OCI-LY1 (cell line): ENCODE measurements at regions not wholly inside any gene's neighbourhood (a gene's known extent, or its start where the extent isn't known, plus 50 kb on each side); places are given as distances from the start of the nearest gene placed in this dataset.

Experiments used
- H2AFZ ChIP-seq: fragments of 200-600 bp; sonication (generic), shearing (Covaris generic); 2 replicates; pipeline ENCODE4 v1.6.0; 2014; ENCODE audit warnings: antibody characterized with exemption, mild to moderate bottlenecking, low read length
- H3F3A ChIP-seq: fragments of 200-600 bp; sonication (generic), shearing (Covaris generic); 2 replicates; pipeline ENCODE4 v1.6.0; 2014; ENCODE audit warnings: mild to moderate bottlenecking, antibody characterized with exemption, low read length, moderate library complexity; ENCODE audit not compliant: insufficient read depth
- H3K27ac ChIP-seq: fragments of 200-600 bp; sonication (generic); 2 replicates; pipeline ENCODE4 v1.5.1; 2014; ENCODE audit warnings: low read length, mixed run types, mild to moderate bottlenecking, low read depth; ENCODE audit not compliant: poor library complexity, severe bottlenecking
- H3K27me3 ChIP-seq: fragments of 200-600 bp; sonication (generic); 2 replicates; pipeline ENCODE4 v1.6.0; 2014; ENCODE audit warnings: antibody characterized with exemption, mild to moderate bottlenecking, low read length, moderate library complexity; ENCODE audit not compliant: insufficient read depth
- H3K36me3 ChIP-seq: fragments of 200-600 bp; sonication (generic); 2 replicates; pipeline ENCODE4 v1.6.1; 2014; ENCODE audit warnings: mild to moderate bottlenecking, antibody characterized with exemption, low read length, moderate library complexity, mixed read lengths; ENCODE audit not compliant: insufficient read depth
- H3K4me1 ChIP-seq: fragments of 200-600 bp; sonication (generic); 2 replicates; pipeline ENCODE4 v1.5.1; 2014; ENCODE audit warnings: mild to moderate bottlenecking, low read length, moderate library complexity; ENCODE audit not compliant: insufficient read depth, severe bottlenecking
- H3K4me2 ChIP-seq: fragments of 200-600 bp; sonication (generic), shearing (Covaris generic); 2 replicates; pipeline ENCODE4 v1.6.1; 2014; ENCODE audit warnings: low read length
- H3K4me3 ChIP-seq: fragments of 200-600 bp; sonication (generic); 2 replicates; pipeline ENCODE4 v1.5.1; 2014; ENCODE audit warnings: low read length, low read depth, mild to moderate bottlenecking, mixed read lengths; ENCODE audit not compliant: poor library complexity, severe bottlenecking
- H3K79me2 ChIP-seq: fragments of 200-600 bp; shearing (Covaris generic); 2 replicates; pipeline ENCODE4 v1.6.1; 2016; ENCODE audit warnings: mixed run types, low read length, mixed read lengths; ENCODE audit not compliant: insufficient read depth
- H3K9ac ChIP-seq: fragments of 200-600 bp; sonication (generic), shearing (Covaris generic); 2 replicates; pipeline ENCODE4 v1.6.1; 2014; ENCODE audit warnings: mild to moderate bottlenecking, low read length, mixed read lengths
- H3K9me2 ChIP-seq: fragments of 200-600 bp; sonication (generic), shearing (Covaris generic); 2 replicates; pipeline ENCODE4 v1.6.1; 2014; ENCODE audit warnings: low read depth, mild to moderate bottlenecking, low read length, mixed read lengths
- H3K9me3 ChIP-seq: fragments of 200-600 bp; shearing (Covaris generic); 2 replicates; pipeline ENCODE4 v1.6.1; 2014; ENCODE audit warnings: low read length, mixed read lengths
- H4K20me1 ChIP-seq: fragments of 200-600 bp; sonication (generic), shearing (Covaris generic); 2 replicates; pipeline ENCODE4 v1.6.0; 2016; ENCODE audit warnings: mild to moderate bottlenecking, low read length; ENCODE audit not compliant: insufficient read depth
- CTCF ChIP-seq: fragments of 200-600 bp; sonication (generic), shearing (Covaris generic); IDR thresholded peaks from 2 replicates; pipeline ENCODE4 v1.5.1; 2017; ENCODE audit warnings: mild to moderate bottlenecking, antibody characterized with exemption, low read length, moderate library complexity, mixed read lengths
- EZH2 ChIP-seq: fragments of 200-600 bp; sonication (generic), shearing (Covaris generic); IDR thresholded peaks from 2 replicates; pipeline ENCODE4 v1.8.0; 2017; ENCODE audit warnings: borderline replicate concordance, mixed run types, mild to moderate bottlenecking, antibody characterized with exemption, low read length, moderate library complexity, mixed read lengths

- Histone ChIP-seq H3K27me3 (no peaks in the 10 kb centered on the region), H3K79me2 (no peaks in the 10 kb centered on the region), H2AFZ (no peak overlapping the region), H4K20me1 (no peaks in the 10 kb centered on the region), H3K4me1 (no peaks in the 10 kb centered on the region), H3K9ac (no peak overlapping the region), H3F3A (no peaks in the 10 kb centered on the region), H3K27ac (no peak overlapping the region), H3K4me2 (no peak overlapping the region), H3K9me2 (no peaks in the 10 kb centered on the region), H3K4me3 (no peak overlapping the region), H3K36me3 (no peaks in the 10 kb centered on the region), H3K9me3 (no peaks in the 10 kb centered on the region)
- TF ChIP-seq CTCF = no peak
- no peak for TF ChIP-seq EZH2
Observed at GRCh38 chr10:88037623-88038022, 174.2 kb downstream of the PTEN start.

- no peaks in the 10 kb centered on the region for H3K27me3 ChIP-seq
- H3K4me1 ChIP-seq = no peaks in the 10 kb centered on the region
- no peaks in the 10 kb centered on the region for H4K20me1 ChIP-seq
- no peaks in the 10 kb centered on the region for H3K36me3 ChIP-seq
- no peaks in the 10 kb centered on the region for H3K9me3 ChIP-seq
- H3K4me2 ChIP-seq = no peak overlapping the region
- H3K4me3 ChIP-seq = no peak overlapping the region
- no peak overlapping the region for H3K27ac ChIP-seq
- no peak overlapping the region for H2AFZ ChIP-seq
- no peaks in the 10 kb centered on the region for H3K79me2 ChIP-seq
- H3K9ac ChIP-seq = no peak overlapping the region
- no peaks in the 10 kb centered on the region for H3K9me2 ChIP-seq
- H3F3A ChIP-seq = no peaks in the 10 kb centered on the region
- TF ChIP-seq EZH2 (no peak), CTCF (no peak)
Observed at GRCh38 chr10:88038268-88038667, 174.8 kb downstream of the PTEN start.

- no peaks in the 10 kb centered on the region for H3K9me2 ChIP-seq
- no peaks in the 10 kb centered on the region for H3F3A ChIP-seq
- no peaks in the 10 kb centered on the region for H4K20me1 ChIP-seq
- no peak for TF ChIP-seq EZH2
- TF ChIP-seq CTCF = no peak
- H3K4me2 ChIP-seq = no peak overlapping the region
- no peaks in the 10 kb centered on the region for H3K9me3 ChIP-seq
- H3K36me3 ChIP-seq = no peaks in the 10 kb centered on the region
- no peaks in the 10 kb centered on the region for H3K27me3 ChIP-seq
- H3K9ac ChIP-seq = no peak overlapping the region
- no peak overlapping the region for H3K4me3 ChIP-seq
- H3K27ac ChIP-seq = no peak overlapping the region
- H3K4me1 ChIP-seq = no peaks in the 10 kb centered on the region
- H3K79me2 ChIP-seq = no peaks in the 10 kb centered on the region
- no peak overlapping the region for H2AFZ ChIP-seq
Observed at GRCh38 chr10:88039496-88040200, 176.2 kb downstream of the PTEN start.
